Skeletal muscle cell (primary cell): ENCODE measurements at regions not wholly inside any gene's neighbourhood (a gene's known extent, or its start where the extent isn't known, plus 50 kb on each side); places are given as distances from the start of the nearest gene placed in this dataset.

Experiments used
- DNase-seq: peaks from one replicate; pipeline ENCODE4 v3.0.0-alpha.2; 2010; ENCODE audit warnings: low read depth
- H3K4me3 ChIP-seq: 2 replicates; pipeline ENCODE4 v1.5.1; 2011; ENCODE audit warnings: low read depth, mild to moderate bottlenecking, control low read depth, low read length, moderate library complexity

DNA sequence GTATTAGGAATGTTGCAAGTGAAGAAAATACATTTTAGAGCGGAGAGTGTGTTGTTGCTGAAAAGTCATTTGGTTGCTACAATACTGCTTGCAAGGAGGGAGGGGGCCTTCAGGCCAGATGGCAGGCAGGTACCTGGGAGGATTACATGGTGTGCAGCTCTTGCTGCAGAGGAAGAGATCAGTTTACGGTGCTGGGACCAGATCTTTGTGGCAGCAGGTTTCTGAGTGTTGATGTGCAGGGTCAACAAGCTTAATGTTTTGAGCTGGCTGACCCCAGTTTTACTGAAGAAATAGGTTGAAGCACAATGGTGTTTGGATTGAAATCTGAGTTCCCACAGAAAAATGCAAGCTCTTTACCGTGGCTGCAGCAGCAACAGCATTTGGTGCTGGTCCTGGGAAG, 96.4 kb upstream of the DDIT4L start:
- H3K4me3 ChIP-seq, result no peak overlapping the region
- no peak for DNase-seq

DNA sequence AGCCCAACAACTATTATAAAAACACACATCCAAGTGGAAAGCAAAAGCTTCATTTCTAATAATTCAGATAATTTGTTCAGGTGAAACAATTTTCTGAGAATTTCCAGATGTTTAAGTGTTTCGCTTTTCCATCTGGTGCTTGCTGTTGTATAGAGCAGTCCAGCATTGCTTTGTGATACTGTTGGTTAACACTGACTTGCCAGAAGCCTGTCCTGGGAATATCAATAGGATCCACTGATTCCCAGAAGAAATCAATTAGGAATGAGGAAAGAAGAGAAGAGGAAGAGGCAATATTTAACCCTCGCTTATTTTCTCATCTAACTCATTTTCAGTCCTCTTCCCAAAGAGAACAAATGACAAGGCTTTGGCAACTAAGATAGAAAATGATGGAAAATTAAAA, 94.9 kb upstream of the DDIT4L start:
- DNase-seq, result no peak
- no peak overlapping the region for H3K4me3 ChIP-seq

DNA sequence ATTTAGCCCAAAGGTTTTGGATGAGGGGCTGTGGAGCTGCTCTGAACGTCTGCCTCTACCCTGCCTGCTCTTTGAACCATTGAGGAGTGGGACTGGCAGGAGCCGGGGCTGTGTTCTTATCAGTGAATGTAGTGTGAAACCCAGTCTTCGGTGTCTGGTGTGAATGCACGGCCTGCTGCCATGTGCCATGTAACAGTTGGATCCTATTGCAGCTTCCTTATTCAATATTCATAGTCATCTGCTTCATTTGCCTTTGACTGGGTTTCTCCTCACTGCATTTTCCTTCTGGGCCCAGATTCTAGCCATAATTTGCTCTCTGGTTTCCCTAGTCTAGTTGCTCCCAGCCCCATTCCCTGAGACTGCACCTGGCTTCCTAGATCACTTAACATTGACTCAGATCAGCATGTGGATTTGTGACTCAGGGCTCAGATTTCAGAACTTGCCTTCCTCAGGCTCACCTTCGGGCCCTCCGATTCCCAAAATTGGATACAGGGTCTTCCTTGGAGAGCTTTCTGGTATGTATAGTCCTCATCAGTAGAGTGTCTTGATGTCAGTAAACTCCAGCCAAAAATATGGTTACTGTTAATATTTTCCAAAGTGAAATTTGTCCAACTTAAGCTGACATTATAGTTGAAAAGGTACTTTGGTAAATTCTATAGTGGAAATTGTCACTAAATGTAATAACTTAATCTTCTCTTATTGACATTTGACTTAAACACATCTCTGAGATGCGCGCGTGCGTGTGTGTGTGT, 94.0 kb upstream of the DDIT4L start:
- H3K4me3 ChIP-seq, result no peak overlapping the region
- no peak for DNase-seq

DNA sequence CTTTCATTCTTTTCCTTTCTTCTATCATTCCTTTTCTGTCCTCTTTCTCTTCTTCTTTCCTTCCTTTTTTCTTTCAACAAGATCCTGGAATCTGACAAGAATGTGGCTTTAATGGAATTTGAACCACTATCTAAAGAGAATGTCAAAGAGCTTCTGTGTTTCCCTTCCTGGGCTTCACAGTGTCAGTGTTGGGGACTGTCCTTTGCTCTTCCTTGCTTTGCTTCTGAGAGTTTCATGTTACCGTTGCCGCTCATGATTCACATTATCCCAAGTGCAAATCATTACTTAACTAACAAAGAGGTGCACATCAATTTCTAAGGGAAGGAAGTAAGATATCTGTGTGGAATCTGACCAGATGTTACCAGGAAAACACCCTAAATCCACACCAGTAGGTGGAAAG, 90.5 kb upstream of the DDIT4L start:
- DNase-seq, result no peak

DNA sequence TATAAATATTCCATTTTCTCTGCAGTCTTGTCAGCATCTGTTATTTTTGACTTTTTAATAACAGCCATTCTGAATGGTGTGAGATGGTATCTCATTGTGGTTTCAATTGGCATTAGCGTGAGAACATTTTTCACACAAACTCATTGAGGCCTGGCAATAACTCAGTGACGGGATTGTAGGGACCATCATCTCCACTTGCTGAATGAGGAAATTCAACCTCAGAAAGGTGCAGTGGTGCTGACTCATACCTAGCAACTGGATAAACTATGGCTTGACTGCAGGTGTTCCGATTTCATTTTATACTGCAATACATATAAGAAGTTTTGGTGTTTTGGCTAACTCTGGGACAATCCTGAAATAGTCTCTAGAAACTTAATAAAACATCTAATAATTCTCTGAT, 88.3 kb upstream of the DDIT4L start:
- no peak for DNase-seq
- H3K4me3 ChIP-seq, result no peak overlapping the region

More for the DNA sequence above, 90.5 kb upstream of the DDIT4L start:
- H3K4me3 ChIP-seq, result no peak overlapping the region

DNA sequence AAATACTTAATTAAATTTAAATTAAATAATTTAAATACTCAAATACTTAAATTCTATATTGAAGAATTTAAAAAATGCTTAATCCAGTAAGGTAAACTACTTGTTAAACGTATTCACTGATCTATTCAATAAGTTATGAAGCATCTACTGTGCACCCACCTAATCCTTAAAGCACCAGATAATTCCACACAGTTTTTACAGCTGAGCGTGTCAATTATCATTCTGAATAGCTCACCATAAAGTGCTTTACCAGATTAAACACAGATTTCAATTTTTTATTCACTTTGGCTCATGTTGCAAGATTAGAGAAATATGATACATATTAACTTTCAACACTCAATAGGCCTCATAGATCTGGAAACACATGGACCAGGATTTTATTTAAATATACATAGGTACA, 79.2 kb upstream of the DDIT4L start:
- DNase-seq, result no peak
- no peak overlapping the region for H3K4me3 ChIP-seq

DNA sequence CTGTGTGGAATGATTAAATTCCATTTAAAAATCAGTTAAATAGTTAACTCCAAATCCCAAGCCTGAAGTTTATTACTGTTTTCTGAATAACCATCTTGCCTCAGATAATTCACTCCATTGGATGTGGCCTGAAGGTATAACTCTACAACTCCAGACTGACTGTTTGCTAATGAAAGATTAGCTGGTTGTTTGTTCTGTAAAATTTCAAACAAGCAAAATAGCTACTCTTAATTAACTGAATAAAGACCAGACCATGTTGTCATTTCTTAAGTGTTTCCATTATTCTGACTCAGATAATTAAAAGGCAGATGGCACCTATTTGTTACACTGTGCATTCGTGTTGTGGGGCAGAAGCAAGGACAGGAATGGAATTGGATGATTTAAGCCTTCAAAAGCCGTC, 78.5 kb upstream of the DDIT4L start:
- H3K4me3 ChIP-seq, result no peak overlapping the region
- no peak for DNase-seq

DNA sequence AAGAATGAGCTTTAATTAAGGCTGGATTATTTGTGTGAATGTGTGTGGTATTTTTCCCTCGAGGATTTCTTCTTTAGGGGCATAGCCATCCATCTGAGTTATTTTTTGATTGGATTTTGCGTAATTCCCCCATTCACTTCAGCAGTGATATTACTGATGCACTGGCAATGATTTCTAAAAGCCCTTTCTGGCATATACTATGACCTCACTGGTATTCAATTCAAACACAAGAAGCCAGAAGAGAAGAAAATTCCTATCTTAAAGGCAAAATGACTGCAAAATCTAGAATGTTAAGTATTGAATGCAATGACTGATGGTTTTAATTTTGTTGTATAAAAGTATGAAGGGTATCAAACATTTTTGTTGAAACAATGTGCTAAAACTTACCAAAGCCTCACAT, 71.1 kb upstream of the DDIT4L start:
- no peak overlapping the region for H3K4me3 ChIP-seq

DNA sequence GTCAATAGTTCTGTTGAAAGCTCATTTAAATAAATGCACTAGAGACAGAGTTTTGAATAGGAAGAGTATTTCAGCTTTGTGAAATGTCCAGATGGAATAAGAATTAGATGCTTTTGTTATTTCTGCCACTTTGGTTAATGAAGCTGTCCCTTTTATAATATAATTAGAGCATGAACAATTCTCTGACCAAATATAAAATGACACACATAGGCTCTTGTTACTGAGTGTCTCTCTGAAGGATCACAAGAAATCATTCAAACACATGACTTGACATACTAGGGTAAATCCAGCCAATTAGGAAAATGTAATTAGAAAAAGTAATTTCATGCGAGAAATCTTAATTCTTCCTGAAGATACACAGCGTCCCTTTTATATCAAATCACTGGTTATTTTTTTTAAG, 68.4 kb upstream of the DDIT4L start:
- no peak overlapping the region for H3K4me3 ChIP-seq
- DNase-seq, result no peak

More for the DNA sequence above, 71.1 kb upstream of the DDIT4L start:
- DNase-seq, result no peak

DNA sequence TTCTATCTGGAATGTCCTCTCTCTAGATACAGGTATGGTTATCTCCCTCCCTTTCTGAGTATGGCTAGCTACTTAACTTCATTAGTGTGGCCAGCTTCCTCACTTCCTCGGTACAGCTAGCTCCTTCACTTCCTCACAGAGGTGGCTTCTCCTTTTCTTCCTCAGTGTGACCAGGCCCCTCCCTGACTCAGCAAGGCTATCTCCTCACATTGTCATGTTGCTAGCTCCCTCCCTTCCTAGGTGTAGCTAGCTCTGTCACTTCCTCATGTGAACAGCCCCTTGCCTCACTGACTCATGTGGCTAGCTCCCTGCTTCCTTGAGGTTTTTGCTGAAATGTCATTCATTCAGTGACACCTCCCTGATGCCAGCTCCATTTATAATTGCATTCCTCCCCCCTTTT, 67.3 kb upstream of the DDIT4L start:
- no peak for DNase-seq
- H3K4me3 ChIP-seq, result no peak overlapping the region

DNA sequence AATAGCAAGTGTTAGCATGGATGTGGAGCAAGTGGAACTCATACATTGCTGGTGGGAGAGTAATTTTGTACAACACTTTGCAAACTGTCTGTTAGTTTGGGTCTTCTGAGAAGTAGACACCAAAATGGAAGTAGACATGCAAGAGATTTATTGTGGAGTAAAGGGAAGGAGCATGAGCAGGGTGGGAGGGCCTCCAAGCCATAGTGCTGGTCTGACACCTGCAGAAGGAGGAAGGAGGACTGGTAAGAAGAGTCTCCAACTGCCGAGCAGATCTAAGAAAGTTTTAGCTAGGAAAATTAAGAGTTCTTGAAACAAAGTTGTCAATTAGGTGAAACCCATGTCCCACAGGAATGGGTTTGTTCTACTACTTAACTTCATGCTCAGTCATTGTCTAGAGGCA, 64.0 kb upstream of the DDIT4L start:
- no peak overlapping the region for H3K4me3 ChIP-seq
- DNase-seq, result no peak

DNA sequence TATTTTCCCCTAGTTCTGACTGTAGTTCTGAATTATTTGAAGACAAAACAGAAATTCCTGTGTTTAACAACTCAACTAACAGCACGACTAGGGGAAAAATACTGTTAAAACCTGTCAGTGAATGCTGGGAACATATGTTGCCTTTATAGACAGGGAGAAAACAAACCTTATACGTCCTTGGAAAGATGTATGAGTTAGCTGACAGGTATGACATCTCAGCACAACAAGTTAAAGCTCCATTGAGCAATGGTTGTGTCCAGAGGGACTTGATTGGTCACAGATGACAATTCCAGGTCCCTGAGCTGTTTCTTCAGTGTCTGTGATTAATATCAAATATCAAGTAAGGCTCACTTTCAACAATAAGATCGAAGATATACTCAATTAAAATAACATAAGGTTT, 58.2 kb upstream of the DDIT4L start:
- H3K4me3 ChIP-seq, result no peak overlapping the region
- no peak for DNase-seq

DNA sequence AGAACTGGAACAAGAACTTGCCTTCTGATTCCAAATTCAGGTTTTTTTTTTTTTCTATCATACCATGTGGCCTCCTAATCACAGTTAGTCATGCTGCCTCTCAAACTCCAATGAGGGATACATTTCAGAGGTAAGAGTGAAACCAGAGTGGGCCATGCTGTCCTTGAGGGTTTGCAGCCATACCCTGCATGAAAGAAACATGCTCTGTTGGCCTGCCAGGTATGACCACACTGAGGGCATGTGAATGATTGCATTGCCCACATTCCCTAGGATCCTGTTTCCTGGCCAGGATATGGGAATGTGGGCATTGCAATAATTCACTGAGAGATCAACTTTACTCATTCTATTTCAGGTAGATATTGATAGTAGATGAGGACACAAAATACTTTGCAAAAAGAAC, 56.4 kb upstream of the DDIT4L start:
- no peak for DNase-seq
- H3K4me3 ChIP-seq, result no peak overlapping the region

DNA sequence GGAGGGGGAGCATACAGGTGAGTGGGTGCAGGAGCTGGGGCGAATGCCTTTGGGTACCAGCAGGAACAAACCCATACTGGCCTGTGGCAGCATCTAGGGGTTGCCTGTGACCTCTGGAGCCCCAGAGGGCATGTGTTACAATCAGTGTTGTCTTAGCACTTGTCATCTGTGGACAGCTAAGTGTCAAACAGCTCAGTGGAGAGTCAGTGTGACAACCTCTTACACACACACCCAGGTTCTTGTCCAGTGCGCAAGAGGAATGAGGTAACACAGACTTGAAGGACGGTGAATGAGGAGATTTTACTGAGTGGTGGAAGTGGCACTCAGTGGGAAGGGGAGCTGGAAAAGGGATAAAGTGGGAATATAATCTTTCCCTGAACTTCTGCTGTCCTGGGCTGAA, 54.1 kb upstream of the DDIT4L start:
- no peak overlapping the region for H3K4me3 ChIP-seq
- DNase-seq, result no peak
